ENCODE measurements at regions not wholly inside any gene's neighbourhood (a gene's known extent, or its start where the extent isn't known, plus 50 kb on each side); places are given as distances from the start of the nearest gene placed in this dataset.
"Not testable (repeated sequence)": the region's sequence is repeated elsewhere in the genome, so short reads cannot be mapped to it uniquely, and the experiment has no call there.

DNA sequence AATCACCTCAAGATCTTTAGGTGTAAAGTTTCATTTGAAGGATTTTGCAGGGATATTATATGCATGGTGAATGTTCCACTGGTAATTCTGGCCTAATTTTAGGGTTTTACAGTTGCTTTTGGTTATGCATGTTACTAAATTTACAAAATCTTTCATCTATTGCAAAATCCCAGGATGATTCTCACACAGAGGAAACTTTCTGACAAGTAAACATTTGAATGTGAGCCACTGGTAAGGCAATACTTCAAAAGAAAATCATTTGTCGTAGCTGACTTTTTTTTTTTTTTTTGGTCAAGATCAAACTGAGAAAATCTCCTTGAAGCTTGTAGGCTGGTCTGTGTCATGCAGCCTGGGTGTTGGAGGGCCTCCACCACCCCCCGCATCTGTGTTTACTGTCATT is 141.9 kb upstream of the EXOC2 start:
- DNase-seq: no peak

DNA sequence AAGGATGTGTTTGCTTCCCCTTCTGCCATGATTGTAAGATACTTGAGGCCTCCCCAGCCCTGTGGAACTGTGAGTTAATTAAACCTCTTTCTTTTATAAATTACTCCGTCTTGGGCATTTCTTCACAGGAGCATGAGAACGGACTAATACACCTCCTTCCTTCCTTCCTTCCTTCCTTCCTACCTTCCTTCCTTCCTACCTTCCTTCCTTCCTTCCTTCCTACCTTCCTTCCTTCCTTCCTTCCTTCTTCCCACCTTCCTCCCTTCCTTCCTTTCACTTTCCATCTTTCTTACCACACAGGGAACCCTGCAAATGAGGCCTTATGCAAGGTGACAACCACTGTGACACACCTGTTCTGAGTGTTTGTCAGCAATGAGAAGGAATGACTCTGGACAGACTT is 141.3 kb upstream of the EXOC2 start:
- DNase-seq: no peak

DNA sequence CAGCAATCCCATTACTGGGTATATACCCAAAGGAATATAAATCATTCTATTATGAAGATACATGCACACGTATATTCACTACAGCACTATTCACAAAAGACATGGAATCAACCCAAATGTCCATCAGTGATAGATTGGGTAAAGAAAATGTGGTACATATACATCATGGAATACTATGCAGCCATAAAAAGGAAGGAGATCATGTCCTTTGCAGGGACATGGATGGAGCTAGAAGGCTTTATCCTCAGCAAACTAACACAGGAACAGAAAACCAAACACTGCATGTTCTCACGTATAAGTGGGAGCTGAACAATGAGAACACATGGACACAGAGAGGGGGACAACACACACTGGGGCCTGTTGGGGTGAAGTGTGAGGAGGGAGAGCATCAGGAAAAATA is 139.9 kb upstream of the EXOC2 start:
- DNase-seq: not testable (repeated sequence)

DNA sequence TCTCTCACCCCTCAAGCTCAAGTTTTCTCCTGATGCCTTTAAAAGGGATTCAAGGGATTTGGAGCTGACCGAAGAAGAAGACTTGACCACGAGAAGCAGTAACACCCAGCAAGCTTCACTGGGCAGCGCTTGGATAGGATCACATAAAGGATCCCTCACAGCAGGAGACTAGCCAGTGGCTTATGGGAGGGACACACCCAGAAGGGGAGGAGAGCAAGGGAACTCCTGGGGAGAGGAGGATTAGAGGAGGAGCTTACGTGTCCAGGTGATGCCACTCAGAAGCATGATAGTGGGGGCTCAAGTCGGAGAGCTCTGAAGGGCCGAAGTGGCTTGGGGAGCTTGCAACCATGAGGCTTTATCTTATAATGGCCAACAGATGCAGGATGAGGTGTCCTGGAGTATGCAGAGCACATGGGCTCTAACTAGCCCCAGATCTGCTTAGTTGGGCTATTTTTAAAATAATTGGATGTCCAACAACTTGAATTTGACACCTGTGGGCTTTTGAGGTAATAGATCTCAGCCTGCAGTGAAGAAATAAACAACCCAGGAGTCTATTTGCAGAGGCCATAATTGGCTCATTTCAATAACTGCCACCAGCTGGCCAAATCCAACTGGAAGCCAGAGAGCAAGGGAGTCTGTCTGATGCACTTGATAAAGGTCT is 137.9 kb upstream of the EXOC2 start:
- peak; percentile 10 for DNase-seq

DNA sequence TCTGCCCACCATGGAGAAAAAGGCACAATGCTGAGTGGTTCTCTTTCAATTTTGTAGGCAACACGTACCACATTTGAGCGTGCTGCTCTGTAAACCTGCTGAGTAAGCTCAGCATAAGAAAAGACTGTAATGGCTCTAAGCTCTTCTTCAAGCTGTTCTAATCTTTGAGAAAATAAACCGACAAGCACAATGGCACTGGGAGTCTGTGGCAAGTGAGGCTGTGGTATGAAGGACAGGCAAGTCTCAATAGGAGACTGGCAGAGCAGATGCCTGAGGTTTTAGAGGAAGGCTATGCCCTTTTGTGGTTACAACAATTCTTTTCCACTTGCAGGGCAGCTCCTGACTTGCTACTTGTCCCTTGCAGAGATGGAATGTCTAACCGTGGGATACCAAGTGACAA is 136.7 kb upstream of the EXOC2 start:
- no peak for DNase-seq

DNA sequence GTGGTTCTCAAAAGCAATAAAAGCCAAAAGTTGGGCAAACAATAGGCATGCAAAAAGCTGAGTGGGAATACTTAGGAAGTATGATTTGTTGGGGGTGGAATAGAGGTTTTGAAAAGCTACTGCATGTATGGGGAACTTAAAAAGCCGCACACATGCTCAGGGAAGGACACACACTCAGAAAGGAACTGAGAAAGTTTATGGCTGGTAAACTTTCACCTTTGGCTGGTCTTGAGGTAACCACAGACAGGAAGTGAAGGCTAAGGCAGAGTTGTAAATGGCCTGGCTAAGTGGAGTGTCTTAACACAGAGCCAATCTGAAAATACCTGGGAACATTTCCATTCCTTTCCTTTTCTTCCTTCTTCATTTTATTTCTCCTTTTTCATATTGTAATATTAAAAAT is 134.5 kb upstream of the EXOC2 start:
- DNase-seq: no peak

DNA sequence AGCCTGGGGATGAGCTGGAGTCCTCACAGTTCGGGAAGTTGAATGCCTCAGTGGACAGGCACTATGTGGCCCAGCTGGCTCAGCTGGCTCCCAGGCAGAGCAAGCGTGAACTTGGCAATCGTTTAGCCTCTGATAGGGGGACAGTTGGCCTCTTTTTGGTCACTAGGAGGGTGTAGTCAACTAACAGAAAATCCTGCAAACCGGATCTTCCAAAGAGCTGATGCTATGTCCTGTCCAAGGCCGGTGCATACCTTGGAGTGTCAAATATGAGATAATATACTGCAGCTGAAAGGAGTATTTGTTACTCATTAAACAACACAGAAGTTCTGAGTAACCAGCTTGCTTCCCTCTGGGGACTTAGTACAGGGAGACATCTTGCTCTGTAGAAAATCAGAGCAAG is 126.2 kb upstream of the EXOC2 start:
- no peak for DNase-seq

DNA sequence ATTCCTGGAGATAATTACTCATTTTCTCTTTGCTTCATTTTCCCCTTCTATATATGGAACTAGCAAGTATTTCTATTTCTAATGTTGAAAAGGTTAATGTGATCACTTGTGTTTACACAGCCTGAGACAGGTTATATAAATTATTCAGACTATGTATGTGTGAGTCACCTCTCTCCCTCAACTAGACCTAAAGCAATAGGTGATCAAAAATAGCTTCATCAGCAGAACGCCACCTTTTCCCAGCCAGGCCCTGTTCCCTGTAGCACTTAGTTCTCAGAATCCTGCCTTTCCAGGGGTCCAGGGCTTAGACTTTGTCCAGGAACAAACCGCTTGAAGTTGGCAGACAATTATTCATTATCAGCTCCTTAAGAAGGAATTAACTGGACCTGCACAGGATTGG is 125.3 kb upstream of the EXOC2 start:
- DNase-seq: no peak

DNA sequence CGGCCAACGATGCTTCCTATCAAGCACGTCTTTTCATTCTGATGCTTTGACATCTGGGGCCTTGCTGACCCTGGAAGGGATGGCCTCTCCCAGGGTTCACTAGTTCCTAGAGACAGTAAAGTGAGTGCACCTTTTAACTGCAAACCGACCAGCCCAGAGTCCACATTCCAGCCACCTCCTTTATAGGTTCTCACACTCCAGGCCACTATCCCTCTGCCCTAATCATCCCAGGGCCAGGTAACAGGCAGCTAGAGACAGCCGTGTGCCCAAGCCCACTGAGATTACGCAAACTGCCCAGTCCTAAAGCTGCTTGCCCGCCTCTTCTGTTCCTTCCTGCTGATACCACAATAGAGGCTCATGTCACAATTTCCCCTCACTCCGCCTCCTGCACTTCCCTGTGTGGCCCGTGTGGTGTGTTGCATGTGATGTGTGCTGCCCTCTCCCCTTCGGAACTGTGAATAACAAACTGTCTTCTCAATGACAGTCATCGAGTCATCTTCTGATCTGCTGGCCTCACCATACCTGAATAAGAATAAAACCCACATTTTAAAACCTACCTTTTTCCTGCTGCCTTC is 123.7 kb upstream of the EXOC2 start:
- no peak for DNase-seq

DNA sequence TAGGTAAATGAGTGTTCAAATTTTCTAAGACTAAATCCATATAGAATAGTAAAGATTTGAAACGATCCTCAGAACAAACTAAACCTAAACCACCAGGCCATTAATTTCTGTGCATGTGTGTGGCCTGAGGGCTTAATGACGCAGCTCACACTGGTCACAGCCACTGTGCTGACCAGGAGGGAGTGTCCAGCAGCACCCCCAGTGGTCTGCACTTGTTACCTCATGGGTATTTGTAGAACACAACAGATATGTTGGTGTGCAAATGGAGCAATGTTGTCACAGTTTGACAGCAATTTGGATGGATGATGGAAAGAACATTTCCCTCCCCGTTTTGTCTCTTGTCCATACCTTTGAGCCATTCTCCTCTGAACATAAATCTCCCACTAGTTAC is 122.4 kb upstream of the EXOC2 start:
- DNase-seq: no peak

DNA sequence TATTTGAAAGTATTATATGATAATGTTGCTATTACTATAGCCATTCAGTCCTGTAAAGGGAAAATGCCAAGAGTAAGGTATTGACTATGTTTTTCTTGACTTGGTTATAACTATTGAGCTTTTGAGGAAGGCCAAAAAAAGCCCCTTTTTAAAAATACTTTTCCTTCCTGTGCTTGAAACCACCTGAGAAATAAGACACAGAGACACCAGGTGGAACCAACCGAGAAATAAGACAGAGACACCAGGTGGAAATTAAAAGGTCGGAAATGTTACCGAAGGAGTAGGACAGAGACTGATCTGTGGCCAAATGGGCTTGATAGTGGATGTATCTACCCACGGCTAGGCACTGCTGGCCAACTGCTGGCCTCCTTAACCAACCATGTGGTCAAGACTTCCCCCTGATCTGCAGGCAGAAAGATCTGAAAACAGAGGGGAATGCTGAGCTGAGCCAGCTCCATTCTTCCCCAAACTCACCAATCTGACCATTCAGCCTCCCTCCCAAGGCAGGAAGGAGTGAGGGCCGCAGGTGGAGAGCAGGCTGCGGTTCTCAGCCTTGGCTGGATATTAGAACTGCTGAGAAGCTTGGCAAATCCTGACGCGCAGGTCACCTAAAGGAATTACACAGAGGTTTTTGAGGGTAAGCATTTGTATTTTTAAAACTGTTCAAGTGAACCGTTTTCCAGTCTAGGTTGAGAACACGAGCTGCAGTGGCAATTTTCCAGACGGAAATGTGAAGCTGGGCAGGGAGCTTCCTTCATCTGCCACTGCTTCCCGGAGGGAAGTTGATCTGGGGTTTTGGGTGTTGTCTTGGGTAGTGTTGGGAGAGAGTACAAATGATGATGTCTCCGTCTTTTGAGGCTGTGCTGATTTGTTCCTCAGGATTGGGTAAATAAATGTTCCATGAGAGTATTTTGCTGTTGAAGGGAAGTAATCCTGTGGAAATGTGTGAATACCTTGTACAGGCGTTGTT is 121.7 kb upstream of the EXOC2 start:
- DNase-seq: no peak

DNA sequence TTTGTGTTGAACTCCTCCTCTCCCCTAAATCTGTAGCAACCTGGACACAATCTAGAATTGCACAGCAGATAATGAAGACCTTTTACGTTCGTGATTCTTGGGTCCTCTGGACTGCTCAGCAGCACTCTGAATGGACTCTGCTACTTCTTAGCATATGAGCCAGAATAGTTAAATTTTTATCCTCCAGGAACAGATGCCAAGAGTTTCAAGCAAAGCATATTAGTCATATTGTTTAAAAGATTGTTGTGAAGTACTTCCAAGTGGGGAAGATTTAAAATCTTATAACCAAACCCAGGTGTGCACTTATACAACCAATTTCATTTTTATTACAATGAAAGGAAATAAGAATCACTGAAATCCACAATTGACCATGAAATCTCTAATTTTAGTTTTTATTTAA is 118.9 kb upstream of the EXOC2 start:
- DNase-seq: no peak

DNA sequence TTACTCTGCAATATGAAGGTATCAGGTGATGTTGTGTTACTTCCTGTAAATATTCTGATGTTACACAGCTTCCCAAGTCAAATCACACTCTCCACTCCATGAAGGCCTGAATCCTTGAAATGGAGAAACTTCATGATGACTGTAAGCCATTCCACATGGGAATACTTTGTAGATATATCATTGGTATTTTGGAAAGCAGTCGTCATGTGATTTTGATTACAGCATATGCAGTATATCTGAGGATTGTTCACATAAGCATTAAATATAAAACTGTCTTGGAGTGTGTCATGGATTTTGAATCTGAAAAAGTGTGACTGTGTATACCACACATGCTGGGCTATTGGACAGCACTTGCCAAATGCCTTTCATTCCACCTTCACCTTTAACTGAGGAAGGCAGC is 118.3 kb upstream of the EXOC2 start:
- no peak for DNase-seq

DNA sequence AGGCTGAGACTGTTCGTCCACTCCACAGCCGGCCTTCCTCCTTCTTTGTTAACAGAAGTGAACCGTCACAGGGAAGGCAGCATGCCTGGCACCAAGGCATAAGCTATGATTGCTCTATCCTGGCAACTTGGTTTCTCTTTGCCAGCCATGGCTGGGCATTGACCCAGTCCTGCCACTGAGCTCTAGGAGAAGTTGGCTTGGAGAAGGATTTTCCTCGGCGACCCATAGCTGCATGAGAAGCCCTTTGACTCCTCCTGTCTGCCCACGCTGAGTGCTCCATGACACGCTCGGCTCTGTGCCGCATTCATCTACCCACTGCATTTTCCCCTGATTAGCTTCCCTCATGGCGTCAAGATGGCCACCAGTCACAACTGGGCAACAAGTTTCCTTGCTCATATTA is 111.8 kb upstream of the EXOC2 start:
- no peak for DNase-seq

DNA sequence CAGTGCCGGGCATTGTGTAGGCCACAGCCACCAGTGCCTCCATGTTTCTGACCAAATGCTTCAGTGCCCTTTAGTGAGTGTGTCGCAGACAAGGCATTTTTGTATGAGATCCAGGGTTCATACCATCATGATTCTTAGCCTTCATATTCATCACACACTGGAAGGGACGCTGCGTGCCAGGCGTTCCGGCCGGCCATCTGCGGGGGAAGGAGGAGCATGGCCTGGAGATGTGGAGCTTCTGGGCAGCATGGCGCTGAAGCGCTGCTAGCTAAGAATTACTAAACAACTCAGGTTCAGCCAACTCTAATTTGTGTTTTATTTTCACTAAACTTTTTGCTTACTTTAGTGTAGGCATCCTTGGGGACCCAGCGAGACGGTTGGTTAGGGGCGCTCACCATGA is 111.4 kb upstream of the EXOC2 start:
- DNase-seq: no peak

DNA sequence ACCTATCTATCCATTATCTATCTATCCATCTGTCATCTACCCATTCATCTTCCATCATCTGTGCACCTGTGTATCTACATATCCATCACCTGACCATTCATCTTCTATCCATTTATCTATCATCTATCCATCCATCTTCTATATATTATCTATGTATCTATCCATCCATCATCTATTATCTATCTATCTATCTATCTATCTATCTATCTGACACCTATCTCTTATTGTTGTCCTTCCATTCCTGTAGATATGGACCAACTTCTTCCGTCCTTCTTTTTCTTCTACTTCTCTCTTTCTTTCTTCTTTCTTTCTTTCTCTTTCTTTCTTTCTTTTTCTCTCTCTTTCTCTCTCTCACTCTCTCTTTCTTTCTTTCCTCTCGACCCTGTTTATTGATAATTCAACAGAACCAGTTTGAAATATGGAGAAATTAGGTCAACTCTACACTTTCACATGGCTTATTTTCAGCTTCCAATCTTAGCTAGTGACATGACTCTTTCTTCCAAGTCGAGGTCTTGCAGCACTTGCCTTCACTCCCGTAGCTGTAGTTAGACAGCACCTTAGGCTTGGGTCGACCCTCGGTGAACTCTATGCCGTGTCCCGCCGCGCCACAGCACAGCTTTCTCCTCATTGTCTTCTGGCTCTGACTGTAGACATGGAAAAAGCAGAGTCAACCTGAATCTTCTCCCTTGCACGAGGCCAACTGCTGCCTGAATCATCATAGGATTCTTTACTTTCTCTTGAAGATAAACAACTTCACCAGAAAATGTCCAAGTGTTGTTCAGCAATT is 110.4 kb upstream of the EXOC2 start:
- no peak for DNase-seq

DNA sequence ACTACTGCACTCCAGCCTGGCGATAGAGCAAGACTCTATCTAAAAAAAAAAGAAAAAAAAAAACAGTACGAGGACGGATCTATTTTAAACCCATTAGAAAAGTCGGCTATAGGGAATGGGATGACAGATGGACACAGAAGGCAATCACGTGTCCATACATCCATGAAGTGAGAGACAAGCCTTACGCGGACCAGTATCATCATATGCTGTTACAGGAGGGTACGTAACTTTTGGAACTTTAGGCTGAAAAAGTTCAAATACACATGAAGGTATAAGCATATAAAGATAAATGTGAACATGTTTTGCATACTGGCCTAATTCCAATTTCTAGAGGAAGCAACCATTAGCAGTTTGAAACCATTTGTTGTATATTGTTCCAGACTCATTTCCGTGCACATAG is 109.8 kb upstream of the EXOC2 start:
- no peak for DNase-seq

DNA sequence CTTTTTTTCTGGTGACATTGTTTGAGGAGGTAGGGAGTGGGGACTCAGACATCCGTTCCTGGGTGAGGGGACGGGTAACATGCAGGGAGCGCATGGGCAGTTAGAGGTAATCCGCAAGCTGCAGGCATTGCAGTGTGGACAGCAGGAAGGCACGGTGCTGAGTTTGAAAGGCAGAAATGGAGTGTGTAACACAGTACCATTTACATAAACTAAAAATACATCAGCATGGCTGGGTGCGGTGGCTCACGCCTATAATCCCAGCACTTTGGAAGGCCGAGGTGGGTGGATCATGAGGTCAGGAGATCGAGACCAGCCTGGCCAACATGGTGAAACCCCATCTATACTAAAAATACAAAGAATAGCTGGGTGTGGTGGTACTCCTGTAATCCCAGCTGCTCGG is 109.3 kb upstream of the EXOC2 start:
- not testable (repeated sequence) for DNase-seq

DNA sequence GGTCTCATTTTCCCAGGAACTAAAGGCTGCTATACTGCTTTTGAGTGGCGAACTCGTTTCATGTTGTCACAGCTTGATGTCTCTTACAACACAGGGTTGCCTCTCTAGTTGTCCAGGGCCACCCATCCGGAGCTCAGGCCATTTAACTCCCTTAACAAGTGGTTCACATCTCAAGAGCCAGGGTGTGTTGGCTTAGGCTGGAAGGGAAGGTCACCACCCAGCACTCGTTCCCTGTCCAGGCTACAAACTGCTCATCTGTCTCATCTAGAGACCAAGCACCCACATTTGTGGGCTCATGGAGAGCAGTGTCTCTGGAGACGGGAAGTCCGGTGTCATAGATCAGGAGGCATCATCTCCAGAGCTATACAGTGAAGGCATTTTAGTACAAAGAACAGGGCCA is 106.8 kb upstream of the EXOC2 start:
- no peak for DNase-seq

DNA sequence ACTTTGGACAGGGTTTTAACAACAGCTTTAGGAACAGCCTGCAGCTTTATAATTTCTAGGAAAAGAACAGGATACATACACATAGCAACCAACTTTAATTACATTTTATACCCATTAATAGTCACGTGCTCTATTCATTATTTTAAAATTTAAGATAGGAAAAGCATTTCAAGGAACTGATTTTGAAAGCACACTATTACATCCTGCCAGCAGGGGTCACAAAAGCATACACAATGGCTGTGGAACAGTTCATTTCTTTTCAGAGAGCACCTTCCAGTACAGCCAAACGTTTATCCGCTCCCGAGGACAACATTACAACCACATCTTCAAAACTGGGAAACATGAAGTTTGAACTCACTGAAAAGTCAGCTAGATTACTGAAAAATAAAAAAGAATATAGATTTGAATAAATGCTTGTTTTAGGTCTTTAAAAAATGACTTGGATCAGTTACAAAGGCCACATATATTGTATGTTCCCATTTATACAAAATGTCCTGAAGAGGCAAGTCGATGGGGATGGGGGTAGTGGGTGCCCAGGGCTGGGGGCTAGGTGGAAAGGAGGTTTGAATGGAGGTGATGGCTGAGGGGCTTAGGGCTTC is 104.6 kb upstream of the EXOC2 start:
- DNase-seq: no peak

DNA sequence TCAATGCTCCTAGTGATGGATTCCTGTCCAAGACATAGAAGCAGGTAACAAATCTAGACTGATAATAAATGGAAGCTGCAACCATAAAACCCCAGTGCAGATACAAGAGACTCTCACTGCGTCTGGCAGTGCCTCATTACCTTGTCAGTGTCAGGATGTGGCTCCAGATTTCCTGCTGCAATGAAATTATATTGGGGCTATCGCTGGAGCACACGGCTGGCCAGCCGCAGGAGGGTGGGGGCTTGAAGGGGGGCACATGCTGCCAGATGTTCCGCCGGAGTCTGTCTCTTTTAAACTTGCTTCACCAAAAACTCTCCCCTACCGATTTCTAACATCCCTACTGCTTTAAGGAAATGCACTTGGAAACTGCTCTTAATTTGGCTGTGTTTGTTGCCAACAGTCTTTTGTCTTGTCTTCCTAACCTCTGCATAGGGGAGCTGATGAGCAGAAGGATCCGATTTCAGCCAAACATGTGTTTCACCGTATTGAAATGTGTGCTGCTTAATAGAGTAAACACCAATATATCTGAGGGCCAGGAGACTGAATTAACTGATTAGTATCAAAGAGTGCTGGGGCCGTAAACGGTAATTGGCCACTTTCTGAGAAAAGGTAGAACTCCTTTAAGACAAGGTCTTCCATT is 102.2 kb upstream of the EXOC2 start:
- no peak for DNase-seq

DNA sequence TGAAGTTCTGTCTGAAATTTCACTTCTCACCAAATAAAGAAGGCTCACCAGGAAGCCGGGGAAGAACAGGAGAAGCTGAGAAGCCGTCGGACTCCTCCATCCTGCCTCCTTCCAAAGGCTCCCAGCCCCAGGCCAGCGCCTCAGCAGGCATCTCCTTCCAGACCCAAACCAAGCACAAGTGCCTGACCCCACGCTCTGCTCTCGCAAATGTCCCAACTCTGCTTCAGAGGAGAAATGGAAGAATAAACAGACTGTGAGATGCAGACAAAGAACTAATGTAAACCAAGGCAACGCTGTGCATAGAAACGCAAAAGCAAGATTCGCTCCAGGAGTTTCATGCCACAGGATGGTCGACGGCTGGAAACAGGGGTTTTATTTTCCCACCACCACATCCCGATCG is 100.3 kb upstream of the EXOC2 start:
- no peak for DNase-seq

Measured in NCI-H2081 treated with DMSO at 0.1 percent for 48 hours (cell line).